SK-N-SH (cell line): ENCODE measurements at regions not wholly inside any gene's neighbourhood (a gene's known extent, or its start where the extent isn't known, plus 50 kb on each side); places are given as distances from the start of the nearest gene placed in this dataset.

Source experiments
- CTCF ChIA-PET: fragments of 300-600, 350-600 bp; formaldehyde crosslinking; extraction: SDS; loops from one replicate; lab custom pipeline; 2021; lab: Yijun Ruan, JAX
- POLR2A ChIA-PET: fragments of 350-600 bp; sonication (Branson Sonifier 250); formaldehyde crosslinking; extraction: SDS; loops from one replicate; lab custom pipeline; 2020; ENCODE audit warnings: antibody characterized with exemption, inconsistent platforms; lab: Yijun Ruan, JAX
- DNase-seq: peaks from one replicate; pipeline ENCODE4 v3.0.0; 2012
- H2AFZ ChIP-seq: fragments of 200-600 bp; sonication (generic); 2 replicates; pipeline ENCODE4 v1.8.1; 2016; ENCODE audit warnings: antibody characterized with exemption, mild to moderate bottlenecking, low read depth
- H3F3A ChIP-seq: fragments of 200-600 bp; sonication (generic); replicated peaks from 2 replicates; pipeline ENCODE3; 2016; ENCODE audit warnings: antibody characterized with exemption, mild to moderate bottlenecking; ENCODE audit not compliant: insufficient read depth
- H3K27ac ChIP-seq, 2 experiments: fragments of 200-500 bp in 1 of 2; fragments of 200-600 bp in 1 of 2; sonication (Bioruptor generic) in 1 of 2; sonication (generic), shearing (Covaris generic) in 1 of 2; 2 replicates each; pipeline versions ENCODE4 v1.5.1 to v1.6.1; 2014 to 2016; ENCODE audit warnings: low read depth in 2 of 2, inconsistent platforms in 1 of 2, low read length in 1 of 2, mild to moderate bottlenecking in 1 of 2, mixed read lengths in 1 of 2
- H3K27me3 ChIP-seq: fragments of 200-600 bp; sonication (generic), shearing (Covaris generic); 2 replicates; pipeline ENCODE4 v1.6.1; 2016; ENCODE audit warnings: mixed run types; ENCODE audit not compliant: insufficient read depth
- H3K36me3 ChIP-seq, 2 experiments: fragments of 200-500 bp in 1 of 2; fragments of 200-600 bp in 1 of 2; sonication (Bioruptor generic) in 1 of 2; sonication (generic) in 1 of 2; replicated peaks in 1 of 2; 2 replicates each; pipeline versions ENCODE3 to v1.5.1; 2014 to 2016; ENCODE audit warnings: low read length in 1 of 2, mild to moderate bottlenecking in 1 of 2; ENCODE audit not compliant: insufficient read depth in 2 of 2, control insufficient read depth in 1 of 2
- H3K4me1 ChIP-seq, 2 experiments: fragments of 200-500 bp in 1 of 2; fragments of 200-600 bp in 1 of 2; sonication (Bioruptor generic) in 1 of 2; sonication (generic), shearing (Covaris generic) in 1 of 2; 2 replicates each; pipeline versions ENCODE4 v1.5.1 to v1.6.1; 2014 to 2016; ENCODE audit warnings: low read depth in 1 of 2, low read length in 1 of 2, mixed run types in 1 of 2; ENCODE audit not compliant: insufficient read depth in 2 of 2, control insufficient read depth in 1 of 2
- H3K4me2 ChIP-seq: fragments of 200-600 bp; sonication (generic), shearing (Covaris generic); 2 replicates; pipeline ENCODE4 v1.6.1; 2017; ENCODE audit warnings: mixed run types
- H3K4me3 ChIP-seq, 2 experiments: fragments of 200-500 bp in 1 of 2; fragments of 200-600 bp in 1 of 2; sonication (Bioruptor generic) in 1 of 2; sonication (generic), shearing (Covaris generic) in 1 of 2; 2 replicates each; pipeline versions ENCODE4 v1.5.1 to v1.8.1; 2014 to 2016; ENCODE audit warnings: low read depth in 2 of 2, inconsistent platforms in 1 of 2, low read length in 1 of 2, mild to moderate bottlenecking in 1 of 2, mixed read lengths in 1 of 2, moderate library complexity in 1 of 2
- H3K79me2 ChIP-seq: fragments of 200-600 bp; sonication (generic); 2 replicates; pipeline ENCODE4 v1.8.1; 2017; ENCODE audit warnings: mild to moderate bottlenecking; ENCODE audit not compliant: insufficient read depth
- H3K9ac ChIP-seq: fragments of 200-600 bp; sonication (generic); 2 replicates; pipeline ENCODE4 v1.6.1; 2017; ENCODE audit warnings: mixed run types
- H3K9me2 ChIP-seq: fragments of 200-600 bp; sonication (generic); 2 replicates; pipeline ENCODE4 v1.6.1; 2017; ENCODE audit warnings: mixed run types
- H3K9me3 ChIP-seq: fragments of 200-600 bp; sonication (generic); 2 replicates; pipeline ENCODE4 v1.6.1; 2017; ENCODE audit warnings: mixed run types, mild to moderate bottlenecking, moderate library complexity
- H4K20me1 ChIP-seq: fragments of 200-600 bp; sonication (generic); 2 replicates; pipeline ENCODE4 v1.6.1; 2017; ENCODE audit warnings: mild to moderate bottlenecking, mixed run types; ENCODE audit not compliant: insufficient read depth
- CHD2 ChIP-seq: fragments of 150-350 bp; IDR thresholded peaks from 2 replicates; pipeline ENCODE4 v1.6.1; 2018; ENCODE audit warnings: low read length; ENCODE audit not compliant: partially characterized antibody
- ELF1 ChIP-seq: IDR thresholded peaks from 2 replicates; pipeline ENCODE4 v1.4.0; 2012
- EP300 ChIP-seq, 2 experiments: IDR thresholded peaks; 2 replicates each; pipeline versions ENCODE4 v1.4.0 to v1.6.1; 2012; ENCODE audit warnings: borderline replicate concordance in 1 of 2, low read depth in 1 of 2, low read length in 1 of 2
- EZH2phosphoT487 ChIP-seq: fragments of 200-600 bp; sonication (generic); IDR thresholded peaks from 2 replicates; pipeline ENCODE4 v1.6.1; 2017; ENCODE audit warnings: low read depth, mixed run types, mild to moderate bottlenecking, antibody characterized with exemption, moderate library complexity, borderline replicate concordance
- GABPA ChIP-seq: IDR thresholded peaks from 2 replicates; pipeline ENCODE4 v1.4.0; 2012; ENCODE audit warnings: low read depth, mild to moderate bottlenecking
- GATA2 ChIP-seq: sonication (generic); formaldehyde crosslinking; IDR thresholded peaks from 2 replicates; pipeline ENCODE4 v1.5.0; 2020; ENCODE audit warnings: mild to moderate bottlenecking, missing genetic modification reagents
- MEF2A ChIP-seq: IDR thresholded peaks from 2 replicates; pipeline ENCODE4 v1.4.0; 2012; ENCODE audit warnings: low read depth, borderline replicate concordance
- NFIC ChIP-seq: IDR thresholded peaks from 2 replicates; pipeline ENCODE4 v1.4.0; 2012; ENCODE audit warnings: borderline replicate concordance
- POLR2AphosphoS5 ChIP-seq: IDR thresholded peaks from 2 replicates; pipeline ENCODE4 v1.6.1; 2012; ENCODE audit warnings: low read depth, low read length
- RAD21 ChIP-seq: IDR thresholded peaks from 2 replicates; pipeline ENCODE4 v1.6.1; 2012; ENCODE audit warnings: mild to moderate bottlenecking, low read length
- RCOR1 ChIP-seq: fragments of 150-350 bp; IDR thresholded peaks from 2 replicates; pipeline ENCODE4 v1.6.1; 2017; ENCODE audit warnings: antibody characterized with exemption, low read length
- RFX5 ChIP-seq: IDR thresholded peaks from 2 replicates; pipeline ENCODE4 v1.6.1; 2012; ENCODE audit warnings: mild to moderate bottlenecking, improper control_type of control experiment, low read length
- SIN3A ChIP-seq: IDR thresholded peaks from 2 replicates; pipeline ENCODE4 v1.6.1; 2012; ENCODE audit warnings: low read depth, mild to moderate bottlenecking, low read length, moderate library complexity, borderline replicate concordance
- TAF1 ChIP-seq: IDR thresholded peaks from 2 replicates; pipeline ENCODE4 v1.6.1; 2012; ENCODE audit warnings: low read depth, mild to moderate bottlenecking, low read length, moderate library complexity, borderline replicate concordance
- TCF12 ChIP-seq: IDR thresholded peaks from 2 replicates; pipeline ENCODE4 v1.4.0; 2012
- TEAD4 ChIP-seq: IDR thresholded peaks from 2 replicates; pipeline ENCODE4 v1.4.0; 2012; ENCODE audit warnings: mild to moderate bottlenecking, borderline replicate concordance; ENCODE audit not compliant: insufficient read depth
- YY1 ChIP-seq: IDR thresholded peaks from 2 replicates; pipeline ENCODE4 v1.4.0; 2012; ENCODE audit warnings: low read depth, mild to moderate bottlenecking
- WGBS: methylation state at CpG from one replicate; pipeline ENCODE4 v1.1.6; 2017; ENCODE audit warnings: low lambda C conversion rate; 5-methylcytosine and 5-hydroxymethylcytosine counted together
- TF ChIP-seq, protein P1 (sequence below): IDR thresholded peaks from 2 replicates; pipeline ENCODE4 v1.4.0; 2012; ENCODE audit warnings: low read depth, borderline replicate concordance
- TF ChIP-seq, protein P2 (sequence below): fragments of 150-350 bp; IDR thresholded peaks from 2 replicates; pipeline ENCODE4 v1.6.1; 2016; ENCODE audit warnings: mild to moderate bottlenecking, low read depth, low read length
- TF ChIP-seq, protein P3 (sequence below): fragments of 200-600 bp; sonication (generic); IDR thresholded peaks from 2 replicates; pipeline ENCODE4 v1.6.1; 2017; ENCODE audit warnings: antibody characterized with exemption, mild to moderate bottlenecking, moderate library complexity
- TF ChIP-seq, protein P4 (sequence below): IDR thresholded peaks from 2 replicates; pipeline ENCODE4 v1.4.0; 2012; ENCODE audit warnings: low read depth
- TF ChIP-seq, protein P5 (sequence below): IDR thresholded peaks from 2 replicates; pipeline ENCODE4 v1.6.1; 2012; ENCODE audit warnings: mild to moderate bottlenecking, low read depth, low read length, moderate library complexity

DNA sequence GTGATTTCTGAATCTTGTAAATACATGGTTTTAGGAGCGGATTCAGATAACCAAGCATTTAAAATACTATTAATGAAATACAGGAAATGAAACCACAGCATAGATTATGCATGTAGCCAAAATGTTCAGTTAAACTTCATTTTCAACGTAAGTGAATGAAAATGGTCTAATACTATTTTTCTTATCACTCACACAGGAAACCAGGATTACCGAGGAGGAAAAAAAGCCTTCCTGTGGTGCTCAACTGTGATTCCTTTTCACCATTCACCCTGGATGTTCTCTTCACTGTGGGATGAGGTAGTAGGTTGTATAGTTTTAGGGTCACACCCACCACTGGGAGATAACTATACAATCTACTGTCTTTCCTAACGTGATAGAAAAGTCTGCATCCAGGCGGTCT is 83.4 kb upstream of the ZNF169 start:
- H3K79me2 ChIP-seq: peaks cover 100% of the 10 kb centered on the region
- H4K20me1 ChIP-seq: peaks cover 99% of the 10 kb centered on the region
- DNase-seq: no peak
- H3F3A ChIP-seq: peaks cover 35% of the 10 kb centered on the region
- ChIA-PET POLR2A (no interaction called here), CTCF (no interaction called here)
- no peaks in the 10 kb centered on the region for H3K9me2 ChIP-seq
- H3K27me3 ChIP-seq: no peaks in the 10 kb centered on the region
- peaks cover 56 to 77% of the 10 kb centered on the region in 2 experiments for H3K36me3 ChIP-seq
- H3K4me1 ChIP-seq: peaks cover 17 to 39% of the 10 kb centered on the region in 2 experiments; a peak in 3 of 4 replicates
- WGBS: 91% methylated on average over 5 of the region's 5 CpGs
- H2AFZ ChIP-seq: no peak overlapping the region
- no peak overlapping the region for H3K9ac ChIP-seq
- H3K27ac ChIP-seq: no peak overlapping the region
- no peak overlapping the region for H3K4me3 ChIP-seq
- TF ChIP-seq RFX5: no peak
- TF ChIP-seq ELF1: no peak
- no peak for TF ChIP-seq EZH2phosphoT487
- no peak for TF ChIP-seq CHD2
- no peak for TF ChIP-seq SIN3A
- TF ChIP-seq, protein P1, sequence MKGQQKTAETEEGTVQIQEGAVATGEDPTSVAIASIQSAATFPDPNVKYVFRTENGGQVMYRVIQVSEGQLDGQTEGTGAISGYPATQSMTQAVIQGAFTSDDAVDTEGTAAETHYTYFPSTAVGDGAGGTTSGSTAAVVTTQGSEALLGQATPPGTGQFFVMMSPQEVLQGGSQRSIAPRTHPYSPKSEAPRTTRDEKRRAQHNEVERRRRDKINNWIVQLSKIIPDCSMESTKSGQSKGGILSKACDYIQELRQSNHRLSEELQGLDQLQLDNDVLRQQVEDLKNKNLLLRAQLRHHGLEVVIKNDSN: no peak
- TF ChIP-seq, protein P2, sequence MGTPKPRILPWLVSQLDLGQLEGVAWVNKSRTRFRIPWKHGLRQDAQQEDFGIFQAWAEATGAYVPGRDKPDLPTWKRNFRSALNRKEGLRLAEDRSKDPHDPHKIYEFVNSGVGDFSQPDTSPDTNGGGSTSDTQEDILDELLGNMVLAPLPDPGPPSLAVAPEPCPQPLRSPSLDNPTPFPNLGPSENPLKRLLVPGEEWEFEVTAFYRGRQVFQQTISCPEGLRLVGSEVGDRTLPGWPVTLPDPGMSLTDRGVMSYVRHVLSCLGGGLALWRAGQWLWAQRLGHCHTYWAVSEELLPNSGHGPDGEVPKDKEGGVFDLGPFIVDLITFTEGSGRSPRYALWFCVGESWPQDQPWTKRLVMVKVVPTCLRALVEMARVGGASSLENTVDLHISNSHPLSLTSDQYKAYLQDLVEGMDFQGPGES: no peak
- TF ChIP-seq GATA2 (CRISPR knock-in tag): no peak
- no peak for TF ChIP-seq RCOR1
- TF ChIP-seq, protein P3, sequence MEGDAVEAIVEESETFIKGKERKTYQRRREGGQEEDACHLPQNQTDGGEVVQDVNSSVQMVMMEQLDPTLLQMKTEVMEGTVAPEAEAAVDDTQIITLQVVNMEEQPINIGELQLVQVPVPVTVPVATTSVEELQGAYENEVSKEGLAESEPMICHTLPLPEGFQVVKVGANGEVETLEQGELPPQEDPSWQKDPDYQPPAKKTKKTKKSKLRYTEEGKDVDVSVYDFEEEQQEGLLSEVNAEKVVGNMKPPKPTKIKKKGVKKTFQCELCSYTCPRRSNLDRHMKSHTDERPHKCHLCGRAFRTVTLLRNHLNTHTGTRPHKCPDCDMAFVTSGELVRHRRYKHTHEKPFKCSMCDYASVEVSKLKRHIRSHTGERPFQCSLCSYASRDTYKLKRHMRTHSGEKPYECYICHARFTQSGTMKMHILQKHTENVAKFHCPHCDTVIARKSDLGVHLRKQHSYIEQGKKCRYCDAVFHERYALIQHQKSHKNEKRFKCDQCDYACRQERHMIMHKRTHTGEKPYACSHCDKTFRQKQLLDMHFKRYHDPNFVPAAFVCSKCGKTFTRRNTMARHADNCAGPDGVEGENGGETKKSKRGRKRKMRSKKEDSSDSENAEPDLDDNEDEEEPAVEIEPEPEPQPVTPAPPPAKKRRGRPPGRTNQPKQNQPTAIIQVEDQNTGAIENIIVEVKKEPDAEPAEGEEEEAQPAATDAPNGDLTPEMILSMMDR: no peak
- no peak for TF ChIP-seq GABPA
- no peak for TF ChIP-seq TEAD4
- H3K9me3 ChIP-seq: no peaks in the 10 kb centered on the region
- no peak overlapping the region for H3K4me2 ChIP-seq

DNA sequence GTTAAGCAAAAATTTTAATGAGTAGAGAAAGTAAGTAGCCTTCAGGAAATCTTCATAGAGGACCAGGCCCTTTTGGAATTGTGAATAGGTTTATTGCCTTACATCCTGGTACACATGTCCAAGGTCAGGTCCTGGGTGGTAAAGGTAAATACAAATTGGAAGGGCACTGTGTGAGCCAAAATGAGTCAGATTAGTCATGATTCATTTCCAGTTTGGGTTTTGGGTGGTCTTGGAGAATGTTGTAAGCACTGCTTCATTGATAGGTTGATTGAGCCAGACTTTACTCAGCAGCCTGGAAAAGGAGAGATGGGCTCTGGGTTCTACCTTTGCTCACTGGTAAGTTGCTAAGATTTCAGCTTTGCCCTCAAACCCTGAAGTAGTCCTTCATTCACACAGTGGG is 82.5 kb upstream of the ZNF169 start:
- Histone ChIP-seq H3K4me3 (no peak overlapping the region), H3K27me3 (no peaks in the 10 kb centered on the region), H3K27ac (no peak overlapping the region), H3K79me2 (peaks cover 100% of the 10 kb centered on the region), H3K9me3 (no peaks in the 10 kb centered on the region), H3K4me2 (no peak overlapping the region), H3K9me2 (no peaks in the 10 kb centered on the region), H4K20me1 (peaks cover 97% of the 10 kb centered on the region), H3K4me1 (peaks cover 21 to 35% of the 10 kb centered on the region in 2 experiments; a peak in 3 of 4 replicates), H3K9ac (no peak overlapping the region), H3K36me3 (peaks cover 52 to 77% of the 10 kb centered on the region in 2 experiments), H2AFZ (no peak overlapping the region), H3F3A (peaks cover 44% of the 10 kb centered on the region)
- TF ChIP-seq TEAD4 (no peak), GABPA (no peak), RAD21 (no peak), TCF12 (no peak), TAF1 (no peak), EP300 (IDR thresholded peaks at IDR 0.05; ENCODE audit: borderline replicate concordance in 1 of 2, low read depth in 1 of 2, low read length in 1 of 2) (no peak), POLR2AphosphoS5 (no peak), ELF1 (no peak), SIN3A (no peak), NFIC (no peak), MEF2A (no peak), GATA2 (CRISPR knock-in tag) (no peak), EZH2phosphoT487 (no peak), YY1 (no peak)
- TF ChIP-seq, protein P4, sequence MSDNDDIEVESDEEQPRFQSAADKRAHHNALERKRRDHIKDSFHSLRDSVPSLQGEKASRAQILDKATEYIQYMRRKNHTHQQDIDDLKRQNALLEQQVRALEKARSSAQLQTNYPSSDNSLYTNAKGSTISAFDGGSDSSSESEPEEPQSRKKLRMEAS: no peak
- TF ChIP-seq, protein P5, sequence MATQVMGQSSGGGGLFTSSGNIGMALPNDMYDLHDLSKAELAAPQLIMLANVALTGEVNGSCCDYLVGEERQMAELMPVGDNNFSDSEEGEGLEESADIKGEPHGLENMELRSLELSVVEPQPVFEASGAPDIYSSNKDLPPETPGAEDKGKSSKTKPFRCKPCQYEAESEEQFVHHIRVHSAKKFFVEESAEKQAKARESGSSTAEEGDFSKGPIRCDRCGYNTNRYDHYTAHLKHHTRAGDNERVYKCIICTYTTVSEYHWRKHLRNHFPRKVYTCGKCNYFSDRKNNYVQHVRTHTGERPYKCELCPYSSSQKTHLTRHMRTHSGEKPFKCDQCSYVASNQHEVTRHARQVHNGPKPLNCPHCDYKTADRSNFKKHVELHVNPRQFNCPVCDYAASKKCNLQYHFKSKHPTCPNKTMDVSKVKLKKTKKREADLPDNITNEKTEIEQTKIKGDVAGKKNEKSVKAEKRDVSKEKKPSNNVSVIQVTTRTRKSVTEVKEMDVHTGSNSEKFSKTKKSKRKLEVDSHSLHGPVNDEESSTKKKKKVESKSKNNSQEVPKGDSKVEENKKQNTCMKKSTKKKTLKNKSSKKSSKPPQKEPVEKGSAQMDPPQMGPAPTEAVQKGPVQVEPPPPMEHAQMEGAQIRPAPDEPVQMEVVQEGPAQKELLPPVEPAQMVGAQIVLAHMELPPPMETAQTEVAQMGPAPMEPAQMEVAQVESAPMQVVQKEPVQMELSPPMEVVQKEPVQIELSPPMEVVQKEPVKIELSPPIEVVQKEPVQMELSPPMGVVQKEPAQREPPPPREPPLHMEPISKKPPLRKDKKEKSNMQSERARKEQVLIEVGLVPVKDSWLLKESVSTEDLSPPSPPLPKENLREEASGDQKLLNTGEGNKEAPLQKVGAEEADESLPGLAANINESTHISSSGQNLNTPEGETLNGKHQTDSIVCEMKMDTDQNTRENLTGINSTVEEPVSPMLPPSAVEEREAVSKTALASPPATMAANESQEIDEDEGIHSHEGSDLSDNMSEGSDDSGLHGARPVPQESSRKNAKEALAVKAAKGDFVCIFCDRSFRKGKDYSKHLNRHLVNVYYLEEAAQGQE: no peak
- POLR2A ChIA-PET: no interaction called here
- CTCF ChIA-PET: interaction anchor here (1.2 to 1.3 kb wide), 2 partner anchors 8 to 37 kb away, joined by 3 read pairs; no protein-coding TSS in a partner anchor
- no peak for DNase-seq
